C4-2B (cell line): ENCODE measurements at regions not wholly inside any gene's neighbourhood (a gene's known extent, or its start where the extent isn't known, plus 50 kb on each side); places are given as distances from the start of the nearest gene placed in this dataset.

Source experiments
- CTCF ChIP-seq: fragments of 450-650 bp; conservative IDR thresholded peaks from 2 replicates; pipeline ENCODE4 v1.5.1; 2017; ENCODE audit warnings: mild to moderate bottlenecking
- ZFX ChIP-seq: fragments of 450-650 bp; IDR thresholded peaks from 2 replicates; pipeline ENCODE4 v1.6.1; 2017

GRCh38 chr5:56310711-56311204, 77.6 kb upstream of the ANKRD55 start:
- no peak for TF ChIP-seq CTCF
- TF ChIP-seq ZFX = no peak
